GM12878 (cell line): ENCODE measurements at regions not wholly inside any gene's neighbourhood (a gene's known extent, or its start where the extent isn't known, plus 50 kb on each side); places are given as distances from the start of the nearest gene placed in this dataset.
A peak's percentile ranks its signal among the peaks of the same experiment; 100 is the strongest.

ENCODE experiments used
- ATF3 ChIP-seq: IDR thresholded peaks from 2 replicates; pipeline ENCODE4 v1.6.1; 2011; ENCODE audit warnings: low read depth, mild to moderate bottlenecking, low read length, moderate library complexity, borderline replicate concordance; ENCODE audit errors: extremely low read depth
- IKZF1 ChIP-seq: fragments of 450-650 bp; conservative IDR thresholded peaks from 2 replicates; pipeline ENCODE4 v1.6.1; 2017; ENCODE audit warnings: antibody characterized with exemption, mild to moderate bottlenecking
- KAT2A ChIP-seq: conservative IDR thresholded peaks from 2 replicates; pipeline ENCODE4 v1.6.1; 2011; ENCODE audit warnings: low read depth, low read length; ENCODE audit not compliant: control insufficient read depth
- KLF5 ChIP-seq: fragments of 450-650 bp; IDR thresholded peaks from 2 replicates; pipeline ENCODE4 v1.6.1; 2014; ENCODE audit warnings: mild to moderate bottlenecking; ENCODE audit not compliant: partially characterized antibody
- MEF2A ChIP-seq: IDR thresholded peaks from 2 replicates; pipeline ENCODE4 v1.6.1; 2011; ENCODE audit warnings: low read depth, mild to moderate bottlenecking, low read length, moderate library complexity; ENCODE audit not compliant: insufficient read depth
- MEF2B ChIP-seq: fragments of 450-650 bp; IDR thresholded peaks from 2 replicates; pipeline ENCODE4 v1.6.1; 2018; ENCODE audit warnings: mild to moderate bottlenecking, moderate library complexity; ENCODE audit not compliant: partially characterized antibody, poor library complexity, severe bottlenecking
- MXI1 ChIP-seq: fragments of 150-350 bp; IDR thresholded peaks from 2 replicates; pipeline ENCODE4 v1.6.1; 2011; ENCODE audit warnings: low read depth, mild to moderate bottlenecking, inconsistent platforms, low read length, improper control_type of control experiment
- RB1 ChIP-seq: fragments of 450-650 bp; formaldehyde crosslinking; IDR thresholded peaks from 2 replicates; pipeline ENCODE4 v1.6.1; 2017; ENCODE audit warnings: mild to moderate bottlenecking, borderline replicate concordance
- RELA ChIP-seq: fragments of 450-650 bp; IDR thresholded peaks from 2 replicates; pipeline ENCODE4 v1.8.0; 2014; ENCODE audit warnings: borderline replicate concordance; ENCODE audit not compliant: partially characterized antibody
- RELB ChIP-seq: fragments of 450-650 bp; IDR thresholded peaks from 2 replicates; pipeline ENCODE4 v1.6.1; 2017; ENCODE audit warnings: low read depth, mild to moderate bottlenecking, moderate library complexity
- SMAD5 ChIP-seq: IDR thresholded peaks from 2 replicates; pipeline ENCODE4 v1.6.1; 2016; ENCODE audit warnings: antibody characterized with exemption, low read depth
- STAT1 ChIP-seq: fragments of 450-650 bp; conservative IDR thresholded peaks from 2 replicates; pipeline ENCODE4 v1.6.1; 2014; ENCODE audit warnings: antibody characterized with exemption, mild to moderate bottlenecking
- ZBTB4 ChIP-seq: fragments of 450-650 bp; formaldehyde crosslinking; IDR thresholded peaks from 2 replicates; pipeline ENCODE4 v1.4.0; 2022; ENCODE audit warnings: mild to moderate bottlenecking, moderate library complexity
- ZNF274 ChIP-seq: IDR thresholded peaks from one replicate; pipeline ENCODE4 v1.8.0; 2011; ENCODE audit not compliant: insufficient read length, insufficient read depth
- TF ChIP-seq, protein P1 (sequence below): fragments of 450-650 bp; IDR thresholded peaks from 2 replicates; pipeline ENCODE4 v1.6.1; 2016; ENCODE audit warnings: mild to moderate bottlenecking
- TF ChIP-seq, protein P2 (sequence below): fragments of 150-350 bp; IDR thresholded peaks from 2 replicates; pipeline ENCODE4 v1.6.1; 2016; ENCODE audit warnings: low read depth, low read length
- TF ChIP-seq, protein P3 (sequence below): IDR thresholded peaks from 2 replicates; pipeline ENCODE4 v1.6.1; 2011; ENCODE audit warnings: borderline replicate concordance, low read depth, mild to moderate bottlenecking, moderate library complexity, low read length; ENCODE audit not compliant: insufficient read depth, poor library complexity, severe bottlenecking

GRCh38 chr6:34638834-34639736 lies 57.5 kb downstream of the ILRUN start (continued):
- TF ChIP-seq ZNF274 (no peak), MEF2A (peak; percentile 60; the same call in 1 of the 2 replicates), RB1 (no peak), MXI1 (no peak), RELB (peak; percentile 99), IKZF1 (peak; percentile 92), SMAD5 (no peak), ATF3 (no peak), RELA (peak; percentile 79), MEF2B (peak; percentile 99), STAT1 (no peak), ZBTB4 (CRISPR knock-in tag) (peak; percentile 24; the same call in 1 of the 2 replicates), KAT2A (no peak), KLF5 (no peak)
- TF ChIP-seq, protein P1, sequence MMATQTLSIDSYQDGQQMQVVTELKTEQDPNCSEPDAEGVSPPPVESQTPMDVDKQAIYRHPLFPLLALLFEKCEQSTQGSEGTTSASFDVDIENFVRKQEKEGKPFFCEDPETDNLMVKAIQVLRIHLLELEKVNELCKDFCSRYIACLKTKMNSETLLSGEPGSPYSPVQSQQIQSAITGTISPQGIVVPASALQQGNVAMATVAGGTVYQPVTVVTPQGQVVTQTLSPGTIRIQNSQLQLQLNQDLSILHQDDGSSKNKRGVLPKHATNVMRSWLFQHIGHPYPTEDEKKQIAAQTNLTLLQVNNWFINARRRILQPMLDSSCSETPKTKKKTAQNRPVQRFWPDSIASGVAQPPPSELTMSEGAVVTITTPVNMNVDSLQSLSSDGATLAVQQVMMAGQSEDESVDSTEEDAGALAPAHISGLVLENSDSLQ: peak; percentile 98
- TF ChIP-seq, protein P2, sequence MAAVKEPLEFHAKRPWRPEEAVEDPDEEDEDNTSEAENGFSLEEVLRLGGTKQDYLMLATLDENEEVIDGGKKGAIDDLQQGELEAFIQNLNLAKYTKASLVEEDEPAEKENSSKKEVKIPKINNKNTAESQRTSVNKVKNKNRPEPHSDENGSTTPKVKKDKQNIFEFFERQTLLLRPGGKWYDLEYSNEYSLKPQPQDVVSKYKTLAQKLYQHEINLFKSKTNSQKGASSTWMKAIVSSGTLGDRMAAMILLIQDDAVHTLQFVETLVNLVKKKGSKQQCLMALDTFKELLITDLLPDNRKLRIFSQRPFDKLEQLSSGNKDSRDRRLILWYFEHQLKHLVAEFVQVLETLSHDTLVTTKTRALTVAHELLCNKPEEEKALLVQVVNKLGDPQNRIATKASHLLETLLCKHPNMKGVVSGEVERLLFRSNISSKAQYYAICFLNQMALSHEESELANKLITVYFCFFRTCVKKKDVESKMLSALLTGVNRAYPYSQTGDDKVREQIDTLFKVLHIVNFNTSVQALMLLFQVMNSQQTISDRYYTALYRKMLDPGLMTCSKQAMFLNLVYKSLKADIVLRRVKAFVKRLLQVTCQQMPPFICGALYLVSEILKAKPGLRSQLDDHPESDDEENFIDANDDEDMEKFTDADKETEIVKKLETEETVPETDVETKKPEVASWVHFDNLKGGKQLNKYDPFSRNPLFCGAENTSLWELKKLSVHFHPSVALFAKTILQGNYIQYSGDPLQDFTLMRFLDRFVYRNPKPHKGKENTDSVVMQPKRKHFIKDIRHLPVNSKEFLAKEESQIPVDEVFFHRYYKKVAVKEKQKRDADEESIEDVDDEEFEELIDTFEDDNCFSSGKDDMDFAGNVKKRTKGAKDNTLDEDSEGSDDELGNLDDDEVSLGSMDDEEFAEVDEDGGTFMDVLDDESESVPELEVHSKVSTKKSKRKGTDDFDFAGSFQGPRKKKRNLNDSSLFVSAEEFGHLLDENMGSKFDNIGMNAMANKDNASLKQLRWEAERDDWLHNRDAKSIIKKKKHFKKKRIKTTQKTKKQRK: no peak
- TF ChIP-seq, protein P3, sequence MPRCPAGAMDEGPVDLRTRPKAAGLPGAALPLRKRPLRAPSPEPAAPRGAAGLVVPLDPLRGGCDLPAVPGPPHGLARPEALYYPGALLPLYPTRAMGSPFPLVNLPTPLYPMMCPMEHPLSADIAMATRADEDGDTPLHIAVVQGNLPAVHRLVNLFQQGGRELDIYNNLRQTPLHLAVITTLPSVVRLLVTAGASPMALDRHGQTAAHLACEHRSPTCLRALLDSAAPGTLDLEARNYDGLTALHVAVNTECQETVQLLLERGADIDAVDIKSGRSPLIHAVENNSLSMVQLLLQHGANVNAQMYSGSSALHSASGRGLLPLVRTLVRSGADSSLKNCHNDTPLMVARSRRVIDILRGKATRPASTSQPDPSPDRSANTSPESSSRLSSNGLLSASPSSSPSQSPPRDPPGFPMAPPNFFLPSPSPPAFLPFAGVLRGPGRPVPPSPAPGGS: peak; percentile 36
